Activated CD8-positive, alpha-beta memory T cell treated with anti-CD3 and anti-CD28 coated beads for 48 hours (primary cell): ENCODE measurements at regions not wholly inside any gene's neighbourhood (a gene's known extent, or its start where the extent isn't known, plus 50 kb on each side); places are given as distances from the start of the nearest gene placed in this dataset.

Experiments
- DNase-seq, 3 experiments: peaks; one replicate each; pipeline ENCODE4 v3.0.0-alpha.2; 2020; ENCODE audit warnings: low read depth in 2 of 3, low spot score in 2 of 3

DNA sequence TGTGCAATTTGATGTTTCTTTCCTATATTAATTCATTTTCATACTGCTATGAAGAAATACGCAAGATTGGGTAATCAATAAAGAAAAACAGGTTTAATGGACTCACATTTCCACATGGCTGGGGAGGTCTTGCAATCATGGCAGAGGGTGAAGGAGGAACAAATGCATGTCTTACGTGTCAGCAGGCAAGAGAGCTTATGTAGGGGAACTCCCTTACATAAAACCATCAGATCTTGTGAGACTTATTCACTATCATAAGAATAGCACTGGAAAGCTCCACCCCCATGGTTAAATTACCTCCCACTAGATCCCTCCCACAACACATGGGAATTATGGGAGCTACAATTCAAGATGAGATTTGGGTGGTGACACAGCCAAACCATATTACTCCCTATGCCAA, 418.9 kb upstream of the MAF start:
- no peak for DNase-seq

GRCh38 chr16:80018466-80018865, 417.9 kb upstream of the MAF start:
- no peak for DNase-seq

GRCh38 chr16:80016731-80017326, 416.3 kb upstream of the MAF start:
- DNase-seq = no peak

GRCh38 chr16:80015566-80015965, 415.0 kb upstream of the MAF start:
- DNase-seq = no peak

DNA sequence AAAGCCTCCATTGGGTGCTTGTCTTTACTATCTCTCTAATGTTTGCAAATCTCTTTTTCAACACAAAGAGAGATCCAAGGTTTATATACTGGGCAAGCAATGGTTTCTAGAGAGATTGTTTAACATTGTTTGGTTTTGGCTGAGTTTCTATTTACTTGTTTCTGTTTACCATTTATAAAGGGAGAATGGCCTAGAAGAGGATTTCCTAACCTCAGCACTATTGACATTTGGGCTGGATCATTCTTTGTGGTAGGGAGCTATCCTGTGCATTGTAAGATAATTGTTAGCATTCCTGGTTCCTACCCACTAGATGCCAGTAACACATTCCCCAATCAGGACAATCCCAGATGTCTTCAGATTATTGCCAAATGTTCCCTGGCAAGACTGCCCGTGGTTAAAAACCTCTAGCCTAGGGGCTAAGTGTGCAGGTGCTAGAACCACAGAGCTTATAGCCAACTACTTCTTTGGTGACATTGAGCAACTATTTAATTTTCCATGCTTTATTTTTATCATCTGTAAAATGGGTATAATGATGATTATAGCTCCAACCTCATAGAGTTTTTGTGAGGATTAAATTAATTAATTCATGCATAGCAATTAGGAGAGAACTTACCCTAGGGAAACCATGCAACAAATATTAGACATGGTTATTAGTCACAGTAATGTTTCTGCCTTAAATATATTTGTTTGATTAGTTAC, 413.9 kb upstream of the MAF start:
- no peak for DNase-seq

DNA sequence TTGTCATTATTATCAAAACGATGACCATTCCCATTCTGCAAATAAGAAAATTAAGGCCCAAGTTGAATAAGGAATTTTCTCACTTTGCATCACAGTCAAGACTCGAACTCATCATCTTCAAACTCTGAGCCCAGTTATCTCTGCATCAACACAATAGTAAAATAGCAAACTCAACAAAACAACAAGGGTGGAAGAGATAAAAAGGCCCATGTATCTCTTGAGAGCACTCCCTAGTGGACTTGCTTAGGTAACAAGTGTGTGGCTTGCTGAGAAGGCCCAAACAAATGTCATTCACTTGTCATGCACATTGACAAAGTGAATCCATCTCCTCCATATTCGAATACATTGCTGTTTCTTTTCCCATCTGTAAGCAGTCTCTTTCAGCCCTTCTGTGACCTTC, 412.0 kb upstream of the MAF start:
- DNase-seq = no peak

DNA sequence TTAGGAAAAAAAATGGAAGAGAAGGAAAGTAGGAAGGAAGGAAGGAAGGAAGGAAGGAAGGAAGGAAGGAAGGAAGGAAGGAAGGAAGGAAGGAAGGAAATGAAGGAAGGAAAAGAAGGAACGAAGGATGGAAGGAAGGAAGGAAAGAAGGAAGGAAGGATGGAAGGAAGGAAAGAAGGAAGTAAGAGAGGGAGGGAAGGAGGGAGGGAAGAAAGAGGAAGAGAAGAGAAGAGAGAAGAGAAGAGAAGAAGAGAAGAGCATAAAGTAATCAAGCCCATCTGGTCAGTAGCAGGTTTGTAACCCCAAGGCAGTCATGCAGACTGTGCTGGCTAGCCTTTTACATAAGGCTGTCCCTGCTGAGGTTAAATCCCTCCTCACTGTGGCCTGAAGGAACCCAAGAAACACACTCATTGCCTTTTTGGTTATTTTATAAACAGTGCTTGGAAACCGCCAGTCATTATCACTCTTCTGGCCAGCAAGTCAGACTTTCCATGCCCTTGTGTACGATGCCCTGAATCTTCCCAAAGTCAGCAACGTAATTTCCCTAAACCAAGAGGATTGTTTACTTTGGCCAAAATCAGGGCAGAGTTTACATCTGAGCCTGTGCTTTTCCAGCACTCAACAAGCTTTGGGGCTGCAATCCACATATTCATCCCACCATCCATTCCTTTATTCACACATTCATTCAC, 409.6 kb upstream of the MAF start:
- no peak for DNase-seq

DNA sequence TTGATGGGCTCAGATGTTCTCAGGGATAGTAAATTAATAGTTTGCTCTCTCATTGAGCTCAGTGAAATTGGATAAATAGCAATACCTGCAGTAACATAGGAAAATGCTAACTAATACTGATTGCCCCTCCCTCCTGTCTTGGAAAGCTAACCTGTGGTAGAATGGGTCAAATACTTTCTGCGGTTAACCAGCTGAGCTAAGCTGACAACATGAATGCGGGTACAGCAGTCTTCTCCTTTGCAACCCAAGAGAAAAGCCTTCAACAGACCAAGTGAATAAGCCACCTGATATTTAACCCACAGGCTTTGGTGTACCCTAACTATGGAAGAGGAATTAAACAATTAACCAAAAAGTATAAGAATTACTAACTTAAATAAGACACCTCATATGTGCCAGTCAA, 408.3 kb upstream of the MAF start:
- no peak for DNase-seq

DNA sequence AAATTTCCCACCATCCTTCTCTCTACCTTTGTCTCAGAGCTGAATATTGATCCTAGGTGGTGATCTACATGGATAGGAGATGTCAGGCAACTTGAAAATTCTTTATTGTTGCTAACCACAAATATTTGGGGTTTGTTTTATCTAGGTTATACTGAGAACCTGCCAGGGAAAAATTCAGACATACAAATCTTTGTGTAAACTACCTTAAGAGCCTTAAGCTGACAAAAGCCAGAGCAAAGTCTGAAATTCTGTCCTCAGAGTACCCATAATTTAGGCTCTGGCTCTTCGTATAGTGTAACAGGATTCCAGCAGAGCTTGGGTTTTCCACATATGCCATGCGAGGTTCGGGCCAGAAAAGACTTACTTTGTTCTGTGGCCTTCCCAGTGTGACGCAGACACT, 406.7 kb upstream of the MAF start:
- no peak for DNase-seq

DNA sequence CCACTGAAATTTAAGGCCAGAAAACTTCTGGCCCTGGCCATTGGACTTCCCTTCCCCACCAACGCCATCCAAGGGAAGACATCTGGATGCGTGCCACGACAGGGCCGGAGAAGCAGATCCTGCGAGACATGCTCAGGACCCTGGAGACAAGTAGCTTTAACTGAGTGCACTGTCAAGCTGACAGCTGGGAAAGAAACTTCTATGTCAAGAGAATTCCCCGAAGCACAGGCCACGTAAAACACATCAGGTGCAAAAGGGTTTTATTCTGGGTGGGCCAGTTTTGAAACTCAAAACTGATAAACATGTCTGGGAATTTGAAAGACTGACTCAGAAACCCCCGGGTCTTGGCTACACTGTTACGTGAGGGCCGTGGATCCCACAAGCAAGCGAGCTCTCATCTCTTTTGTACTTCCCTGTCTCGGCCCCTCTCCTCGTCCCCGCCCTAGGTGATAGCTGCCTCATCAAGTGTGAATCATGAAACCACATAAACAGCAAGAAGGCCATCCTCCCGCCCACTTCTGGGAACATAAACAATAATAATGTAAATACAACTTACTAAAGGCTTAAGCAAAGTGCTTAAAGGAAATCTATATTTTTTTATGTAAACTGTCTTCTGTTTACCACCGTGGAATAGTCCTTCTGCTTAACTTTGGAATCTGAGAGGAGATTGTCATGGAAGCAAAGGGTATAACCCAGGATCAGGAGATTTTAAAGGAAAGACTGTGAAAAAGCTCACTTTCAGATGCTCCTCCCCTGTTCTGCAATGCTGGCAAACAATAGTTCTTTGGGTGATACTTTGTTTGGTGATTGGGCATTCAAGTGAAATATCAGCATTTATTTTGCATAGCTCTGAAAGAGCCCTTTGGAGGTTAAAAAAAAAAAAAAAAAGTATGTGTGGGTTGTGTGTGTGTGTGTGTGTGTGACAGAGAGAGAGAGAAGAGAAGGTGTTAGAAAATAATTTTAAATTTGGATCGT, 406.0 kb upstream of the MAF start:
- no peak for DNase-seq

GRCh38 chr16:80004113-80004512, 403.6 kb upstream of the MAF start:
- DNase-seq = no peak

DNA sequence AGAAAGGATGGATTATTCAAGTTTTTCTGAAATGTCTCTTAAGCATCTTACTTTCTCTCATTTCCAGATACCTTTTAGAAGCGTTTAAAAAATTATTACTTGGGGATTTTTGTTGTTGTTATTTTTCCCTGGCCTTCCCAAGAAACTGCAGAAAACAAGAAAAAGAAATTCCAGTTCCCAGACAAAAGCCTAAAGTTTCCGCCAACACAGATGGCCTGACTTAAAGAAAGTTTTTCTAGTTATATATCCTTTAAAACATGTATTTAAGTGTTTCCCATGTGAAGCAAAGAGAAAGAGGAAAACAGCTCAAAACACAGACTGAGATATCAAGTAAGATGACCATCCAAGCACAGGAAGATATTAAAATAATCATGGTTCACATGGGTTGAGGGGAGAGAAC, 401.7 kb upstream of the MAF start:
- DNase-seq = no peak

- DNase-seq = no peak
Measured at GRCh38 chr16:79998143-79998542, 397.6 kb upstream of the MAF start.

- DNase-seq = no peak
Measured at GRCh38 chr16:79997257-79997656, 396.7 kb upstream of the MAF start.

- DNase-seq = no peak
Measured at GRCh38 chr16:79996321-79996720, 395.8 kb upstream of the MAF start.

- no peak for DNase-seq
Measured at GRCh38 chr16:79995315-79995714, 394.8 kb upstream of the MAF start.

GRCh38 chr16:79994418-79994817, 393.9 kb upstream of the MAF start:
- no peak for DNase-seq

GRCh38 chr16:79993629-79994209, 393.2 kb upstream of the MAF start:
- DNase-seq = no peak

- no peak for DNase-seq
Measured at GRCh38 chr16:79991969-79992368, 391.4 kb upstream of the MAF start.

DNA sequence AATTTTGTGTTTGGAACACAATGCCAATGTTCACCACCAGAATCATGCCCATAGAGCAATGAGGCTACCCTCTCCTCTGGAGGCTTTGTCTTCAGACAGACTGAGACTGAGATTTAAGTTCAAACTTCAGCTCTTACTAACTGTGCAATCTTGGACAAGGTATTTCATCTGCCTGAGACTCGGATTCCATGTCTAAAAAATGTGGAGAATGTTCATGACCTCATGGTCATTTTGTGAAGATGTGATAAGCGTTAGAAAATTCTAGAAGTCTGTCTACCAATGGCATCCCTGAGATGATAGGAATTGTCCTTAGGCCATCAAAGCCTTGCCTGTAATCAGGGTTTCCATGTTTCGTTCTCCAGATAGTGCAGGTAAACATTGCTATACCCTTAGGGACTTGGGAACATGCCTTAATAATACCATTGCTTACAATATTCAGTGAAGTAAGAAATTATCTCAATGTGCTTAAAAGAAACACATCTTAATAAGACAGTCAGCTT, 388.2 kb upstream of the MAF start:
- no peak for DNase-seq

DNA sequence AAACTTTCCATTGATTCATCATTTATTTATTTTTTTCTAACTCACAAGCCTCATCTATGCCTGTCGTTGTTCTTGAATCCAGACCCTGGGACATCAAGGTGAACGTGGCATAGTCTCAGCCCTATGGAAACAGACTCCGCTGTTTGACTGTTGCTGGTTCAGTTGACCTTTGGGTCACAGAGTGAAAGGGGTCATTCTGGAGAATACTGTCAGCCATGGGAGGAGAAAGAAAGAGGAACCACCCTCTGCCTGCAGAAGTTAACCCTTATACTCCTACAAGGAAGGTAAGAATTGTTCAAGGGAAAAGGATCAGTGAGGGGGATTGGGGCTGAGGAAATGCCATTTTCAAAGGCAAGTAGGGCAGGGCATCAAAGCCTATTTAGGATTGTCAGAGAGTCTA, 387.6 kb upstream of the MAF start:
- no peak for DNase-seq
